Nephron progenitor cell (in vitro differentiated cells): ENCODE measurements at regions not wholly inside any gene's neighbourhood (a gene's known extent, or its start where the extent isn't known, plus 50 kb on each side); places are given as distances from the start of the nearest gene placed in this dataset.

Experiments used
- DNase-seq: peaks from one replicate; pipeline ENCODE4 v3.0.0; 2021
- H3K27ac Mint-ChIP-seq: 2 replicates; pipeline ENCODE4 v1.8.0; 2021; ENCODE audit warnings: mild to moderate bottlenecking, moderate library complexity, mixed read lengths
- H3K27me3 Mint-ChIP-seq: 2 replicates; pipeline ENCODE4 v1.8.0; 2021; ENCODE audit warnings: mild to moderate bottlenecking, low read depth, mixed read lengths; ENCODE audit not compliant: poor library complexity
- H3K36me3 Mint-ChIP-seq: 2 replicates; pipeline ENCODE4 v1.8.0; 2021; ENCODE audit warnings: low read depth, mixed read lengths
- H3K4me1 Mint-ChIP-seq: 2 replicates; pipeline ENCODE4 v1.8.0; 2021; ENCODE audit warnings: mixed read lengths
- H3K4me3 Mint-ChIP-seq: 2 replicates; pipeline ENCODE4 v1.8.0; 2021; ENCODE audit warnings: mild to moderate bottlenecking, moderate library complexity, mixed read lengths
- H3K9me3 Mint-ChIP-seq: 2 replicates; pipeline ENCODE4 v1.8.0; 2021; ENCODE audit warnings: mild to moderate bottlenecking, moderate library complexity, mixed read lengths
- TF ChIP-seq, protein P1 (sequence below): fragments of 200-600 bp; sonication (generic); IDR thresholded peaks from 2 replicates; pipeline ENCODE4 v1.5.0; 2021; ENCODE audit warnings: antibody characterized with exemption

DNA sequence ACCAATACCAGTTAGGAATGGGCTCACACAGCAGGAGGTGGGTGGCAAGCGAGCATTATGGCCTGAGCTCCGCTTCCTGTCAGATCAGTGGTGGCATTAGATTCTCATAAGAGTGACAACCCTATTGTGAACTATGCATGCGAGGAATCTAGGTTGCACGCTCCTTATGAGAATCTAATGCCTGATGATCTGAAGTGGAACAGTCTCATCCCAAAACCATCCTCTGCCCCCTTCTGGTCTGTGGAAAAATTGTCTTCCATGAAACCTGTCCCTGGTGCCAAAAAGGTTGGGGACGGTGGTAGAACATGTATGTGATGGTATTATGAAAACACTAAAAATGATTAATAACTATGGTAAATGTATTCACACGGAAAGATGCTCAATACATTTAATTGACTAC lies 99.7 kb upstream of the HIVEP1 start:
- no peaks in the 10 kb centered on the region for H3K36me3 Mint-ChIP-seq
- H3K27ac Mint-ChIP-seq, result no peak overlapping the region
- H3K4me3 Mint-ChIP-seq, result no peak overlapping the region
- no peaks in the 10 kb centered on the region for H3K4me1 Mint-ChIP-seq
- H3K9me3 Mint-ChIP-seq, result peaks cover 17% of the 10 kb centered on the region
- no peaks in the 10 kb centered on the region for H3K27me3 Mint-ChIP-seq
- TF ChIP-seq, protein P1, sequence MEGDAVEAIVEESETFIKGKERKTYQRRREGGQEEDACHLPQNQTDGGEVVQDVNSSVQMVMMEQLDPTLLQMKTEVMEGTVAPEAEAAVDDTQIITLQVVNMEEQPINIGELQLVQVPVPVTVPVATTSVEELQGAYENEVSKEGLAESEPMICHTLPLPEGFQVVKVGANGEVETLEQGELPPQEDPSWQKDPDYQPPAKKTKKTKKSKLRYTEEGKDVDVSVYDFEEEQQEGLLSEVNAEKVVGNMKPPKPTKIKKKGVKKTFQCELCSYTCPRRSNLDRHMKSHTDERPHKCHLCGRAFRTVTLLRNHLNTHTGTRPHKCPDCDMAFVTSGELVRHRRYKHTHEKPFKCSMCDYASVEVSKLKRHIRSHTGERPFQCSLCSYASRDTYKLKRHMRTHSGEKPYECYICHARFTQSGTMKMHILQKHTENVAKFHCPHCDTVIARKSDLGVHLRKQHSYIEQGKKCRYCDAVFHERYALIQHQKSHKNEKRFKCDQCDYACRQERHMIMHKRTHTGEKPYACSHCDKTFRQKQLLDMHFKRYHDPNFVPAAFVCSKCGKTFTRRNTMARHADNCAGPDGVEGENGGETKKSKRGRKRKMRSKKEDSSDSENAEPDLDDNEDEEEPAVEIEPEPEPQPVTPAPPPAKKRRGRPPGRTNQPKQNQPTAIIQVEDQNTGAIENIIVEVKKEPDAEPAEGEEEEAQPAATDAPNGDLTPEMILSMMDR, result no peak
- no peak for DNase-seq

DNA sequence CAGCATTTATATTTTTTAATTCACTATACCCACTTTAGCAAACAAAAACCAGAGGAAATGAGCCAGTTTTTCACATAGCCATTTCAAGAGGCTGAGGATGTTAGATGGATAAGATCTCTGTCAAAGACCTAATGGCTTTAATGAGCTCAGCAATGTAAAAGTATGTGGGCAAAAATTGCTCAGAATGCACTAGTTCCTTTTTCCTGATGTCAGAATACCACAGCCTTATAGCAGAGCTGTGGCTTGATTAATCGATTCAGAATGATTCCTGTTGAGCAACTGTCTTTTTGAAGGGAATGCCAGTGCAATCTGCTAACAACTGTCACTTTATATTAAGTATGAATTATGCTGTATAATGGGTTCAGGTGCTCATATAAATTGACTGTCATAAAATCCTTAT lies 100.6 kb upstream of the HIVEP1 start:
- H3K9me3 Mint-ChIP-seq, result peaks cover 20% of the 10 kb centered on the region
- DNase-seq, result no peak
- TF ChIP-seq, protein P1, result no peak
- H3K27me3 Mint-ChIP-seq, result no peaks in the 10 kb centered on the region
- no peak overlapping the region for H3K27ac Mint-ChIP-seq
- H3K4me3 Mint-ChIP-seq, result no peak overlapping the region
- H3K4me1 Mint-ChIP-seq, result no peaks in the 10 kb centered on the region
- H3K36me3 Mint-ChIP-seq, result no peaks in the 10 kb centered on the region

DNA sequence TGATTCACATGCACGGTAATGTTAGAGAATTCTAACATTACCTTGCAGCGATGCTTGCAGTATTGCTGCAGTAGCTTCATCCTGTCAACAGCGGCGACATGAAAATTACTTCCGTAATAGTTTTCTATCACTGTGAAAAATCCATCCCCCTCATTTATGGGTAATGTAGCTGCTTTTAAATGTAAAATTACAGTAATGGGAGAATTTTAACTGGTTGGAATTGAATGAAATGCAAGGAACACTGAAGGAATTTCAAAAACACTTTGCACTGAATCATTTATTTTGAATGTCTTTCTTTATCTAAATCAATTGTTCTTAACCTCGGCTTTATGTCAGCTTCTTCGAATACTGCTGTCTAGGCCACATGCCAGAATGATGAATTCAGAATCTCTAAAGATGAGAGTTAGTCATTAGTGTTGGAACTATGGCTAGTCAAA lies 102.4 kb upstream of the HIVEP1 start:
- Mint-ChIP-seq H3K4me3 (no peak overlapping the region), H3K4me1 (no peaks in the 10 kb centered on the region), H3K36me3 (no peaks in the 10 kb centered on the region), H3K9me3 (peaks cover 20% of the 10 kb centered on the region), H3K27me3 (no peaks in the 10 kb centered on the region), H3K27ac (no peak overlapping the region)
- no peak for DNase-seq
- TF ChIP-seq, protein P1, result no peak

DNA sequence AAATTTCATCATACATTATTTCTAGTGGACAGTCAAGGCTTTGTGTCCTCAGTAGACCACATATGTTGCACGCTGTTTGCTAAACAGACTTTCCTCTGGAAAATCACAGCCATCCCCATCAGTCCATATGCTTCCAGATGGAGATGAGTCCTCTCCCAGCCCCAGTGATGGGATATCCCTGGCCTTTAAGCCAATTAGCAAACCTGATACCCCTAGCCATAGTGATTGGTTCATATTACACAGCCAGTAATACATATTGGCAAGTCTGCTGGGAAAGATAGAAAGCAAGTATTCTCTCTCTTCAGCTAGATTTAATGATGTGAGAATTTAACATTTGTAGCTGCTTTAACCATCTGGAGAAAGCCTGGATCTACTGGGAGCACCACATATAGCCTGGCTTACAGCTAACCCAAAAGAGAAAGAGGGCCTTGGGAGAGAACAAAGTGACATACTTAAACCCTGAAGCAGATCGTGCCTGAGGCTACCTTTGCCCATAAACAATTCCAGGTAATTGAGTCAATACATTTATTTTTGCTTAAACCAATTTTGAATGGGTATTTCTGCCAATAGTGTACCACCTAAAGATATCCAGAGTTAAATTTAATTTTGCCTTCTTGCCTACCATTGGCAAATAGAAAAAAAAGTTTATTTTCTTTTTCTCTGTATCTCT lies 103.5 kb upstream of the HIVEP1 start:
- no peaks in the 10 kb centered on the region for H3K36me3 Mint-ChIP-seq
- H3K4me1 Mint-ChIP-seq, result no peaks in the 10 kb centered on the region
- H3K4me3 Mint-ChIP-seq, result no peak overlapping the region
- TF ChIP-seq, protein P1, result no peak
- peaks cover 20% of the 10 kb centered on the region for H3K9me3 Mint-ChIP-seq
- H3K27ac Mint-ChIP-seq, result no peak overlapping the region
- H3K27me3 Mint-ChIP-seq, result no peaks in the 10 kb centered on the region
- DNase-seq, result no peak

DNA sequence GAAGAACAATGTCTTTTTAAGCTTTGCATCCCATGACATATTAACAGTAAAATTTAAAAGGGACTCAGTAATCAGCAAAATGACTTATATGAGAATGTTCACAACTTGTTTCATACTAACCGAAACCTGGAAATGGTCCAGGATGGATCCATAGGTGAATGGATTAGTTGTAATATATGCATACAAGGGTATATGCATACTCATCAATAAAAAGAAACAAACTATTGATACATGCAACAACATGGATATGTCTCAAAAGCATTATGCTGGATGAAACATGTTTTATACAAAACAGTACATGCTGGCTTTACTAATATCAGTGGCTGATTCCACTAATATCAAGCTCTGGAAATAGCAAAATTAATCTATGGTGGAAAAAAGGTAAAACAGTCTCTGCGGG lies 108.5 kb upstream of the HIVEP1 start:
- TF ChIP-seq, protein P1, result no peak
- Mint-ChIP-seq H3K9me3 (peaks cover 18% of the 10 kb centered on the region), H3K4me3 (no peak overlapping the region), H3K4me1 (no peaks in the 10 kb centered on the region), H3K36me3 (peaks cover 8% of the 10 kb centered on the region), H3K27me3 (no peaks in the 10 kb centered on the region), H3K27ac (no peak overlapping the region)
- DNase-seq, result no peak

DNA sequence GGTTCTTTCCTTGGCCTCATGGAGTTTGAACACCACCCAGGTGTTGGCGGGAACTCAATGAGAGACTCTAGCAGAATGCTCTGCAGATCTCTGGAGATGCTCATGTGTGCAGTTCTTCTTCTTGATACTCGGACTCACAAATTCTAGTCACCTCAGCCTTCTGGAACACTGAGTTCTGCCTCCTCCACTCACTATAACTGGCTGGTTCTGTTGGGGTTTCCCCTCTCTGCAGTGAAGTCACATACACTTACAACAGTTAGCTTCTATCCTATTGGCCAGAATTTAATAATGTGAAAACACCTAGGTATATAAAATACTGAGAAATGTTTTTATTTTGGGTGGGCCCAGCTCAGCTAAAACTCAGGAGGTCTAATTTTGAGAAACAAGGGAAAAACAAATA lies 109.6 kb upstream of the HIVEP1 start:
- Mint-ChIP-seq H3K9me3 (peaks cover 18% of the 10 kb centered on the region), H3K4me3 (no peak overlapping the region), H3K4me1 (no peaks in the 10 kb centered on the region), H3K27ac (no peak overlapping the region), H3K36me3 (peaks cover 8% of the 10 kb centered on the region), H3K27me3 (no peaks in the 10 kb centered on the region)
- TF ChIP-seq, protein P1, result no peak
- DNase-seq, result no peak
